ENCODE measurements at regions not wholly inside any gene's neighbourhood (a gene's known extent, or its start where the extent isn't known, plus 50 kb on each side); places are given as distances from the start of the nearest gene placed in this dataset.
A peak's percentile ranks its signal among the peaks of the same experiment; 100 is the strongest.
"Not testable (repeated sequence)": the region's sequence is repeated elsewhere in the genome, so short reads cannot be mapped to it uniquely, and the experiment has no call there.

DNA sequence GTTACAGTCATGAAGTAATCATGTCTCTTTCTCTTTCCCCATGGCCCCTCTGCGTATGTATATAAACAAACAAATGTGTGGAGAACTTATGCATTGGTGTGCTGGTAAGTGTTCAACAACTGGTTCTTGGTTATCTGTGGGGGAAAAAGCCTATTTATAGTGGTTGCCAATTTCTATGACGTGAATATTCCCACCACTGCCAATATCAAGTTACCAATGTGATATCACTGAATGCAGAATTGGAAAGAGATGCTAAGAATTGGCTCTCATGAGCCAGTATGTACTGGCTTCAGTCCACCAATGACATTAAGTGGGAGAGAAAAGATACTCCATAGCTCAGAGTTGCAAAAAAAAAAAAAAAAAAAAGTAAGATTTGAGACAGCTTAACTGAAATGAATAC is 399.7 kb downstream of the REEP3 start:
- no peak for DNase-seq (ENCODE audit: low read depth)

DNA sequence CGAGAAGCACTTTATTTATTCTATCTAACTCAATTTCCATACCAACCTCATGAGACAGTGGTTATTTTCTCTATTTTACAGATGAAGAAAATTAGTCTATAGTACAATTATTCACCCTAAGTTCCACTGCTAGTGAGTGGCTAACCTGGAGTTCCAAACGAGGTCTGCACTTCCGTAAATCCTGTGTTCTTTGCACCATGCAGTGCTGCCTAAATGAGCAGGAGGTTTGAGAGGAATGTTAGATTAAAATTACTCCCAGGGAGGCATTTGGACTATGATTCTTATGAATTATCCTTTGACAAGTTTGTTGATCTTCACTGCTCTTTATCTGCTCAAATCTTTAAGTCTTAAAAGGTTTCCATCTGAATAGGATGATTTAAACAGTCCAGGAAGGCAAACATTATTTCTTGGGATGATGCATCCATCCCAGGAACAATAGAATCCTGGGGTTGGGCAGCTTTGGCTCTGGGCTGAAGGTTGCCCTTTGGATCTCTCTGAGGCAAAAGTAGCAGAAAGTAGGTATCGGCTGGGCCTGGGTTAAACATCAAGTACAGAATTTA is 400.8 kb downstream of the REEP3 start:
- no peak for DNase-seq (ENCODE audit: low read depth)

DNA sequence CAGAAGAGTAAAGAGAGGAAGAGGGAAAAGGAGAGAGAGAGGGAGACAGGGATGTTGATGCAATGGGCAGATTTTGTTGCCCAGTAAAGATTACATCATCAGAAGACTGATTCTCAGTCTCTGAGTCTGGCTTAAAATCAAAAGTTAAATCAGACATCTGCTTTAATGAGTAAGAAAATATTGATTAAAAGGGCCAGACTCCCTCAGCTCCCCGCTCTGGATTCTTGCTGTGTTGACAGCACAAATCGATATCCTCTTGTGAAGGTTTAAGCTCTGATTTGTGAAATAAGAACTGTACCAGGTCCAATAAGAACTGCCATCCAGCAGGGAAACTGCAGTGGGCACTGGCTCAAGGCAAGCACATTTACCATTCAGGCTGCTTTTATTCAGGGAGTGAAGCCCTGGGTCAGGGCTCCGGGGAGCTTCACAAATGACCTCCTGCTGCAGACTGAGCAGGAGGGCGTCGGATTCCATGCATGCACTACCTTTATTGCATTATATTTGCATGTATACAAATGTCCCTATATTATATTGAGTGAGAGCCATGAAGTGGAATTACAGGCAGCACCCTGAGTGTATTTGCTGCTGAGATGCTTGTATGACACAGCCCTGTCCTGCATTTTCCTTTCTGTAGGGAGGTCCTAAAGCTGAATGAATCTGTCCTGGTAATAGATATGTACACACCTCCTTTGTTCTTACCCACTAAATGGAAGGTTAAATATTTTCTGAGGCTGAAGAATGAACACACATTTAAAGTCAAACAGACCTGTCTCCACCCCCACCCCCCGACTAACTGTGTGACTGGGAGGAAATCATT is 401.5 kb downstream of the REEP3 start:
- no peak for DNase-seq (ENCODE audit: low read depth)

DNA sequence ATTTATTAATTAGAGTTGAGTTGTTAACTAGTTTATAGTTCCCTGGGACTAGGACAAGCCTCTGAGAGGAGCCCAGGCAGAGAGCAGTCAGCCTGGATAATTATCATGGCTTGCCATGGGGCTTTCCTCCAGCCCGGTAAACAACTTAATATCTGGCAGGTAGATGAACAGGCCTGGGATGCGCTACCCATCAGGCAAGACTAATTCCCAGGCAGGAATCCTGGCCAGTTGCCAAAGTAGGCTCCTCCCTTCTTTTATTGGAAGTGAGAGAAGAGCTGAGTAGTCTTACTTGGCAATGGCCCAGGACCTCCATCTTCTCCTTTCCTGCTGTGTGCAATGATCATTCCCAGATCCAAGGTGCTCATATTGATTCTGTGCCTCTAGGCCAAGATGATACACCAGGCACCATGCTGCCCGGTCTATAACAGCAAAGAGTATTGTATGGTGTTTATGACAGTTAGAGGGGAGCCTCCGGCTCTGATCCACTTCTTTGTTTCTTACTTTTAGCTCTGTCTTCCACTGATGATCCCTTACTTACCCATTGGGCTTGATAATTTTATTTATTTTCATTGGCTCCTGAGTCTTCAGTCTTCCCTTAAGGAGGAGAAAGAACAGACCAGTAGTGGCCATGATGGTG is 408.7 kb downstream of the REEP3 start:
- DNase-seq (ENCODE audit: low read depth): no peak

DNA sequence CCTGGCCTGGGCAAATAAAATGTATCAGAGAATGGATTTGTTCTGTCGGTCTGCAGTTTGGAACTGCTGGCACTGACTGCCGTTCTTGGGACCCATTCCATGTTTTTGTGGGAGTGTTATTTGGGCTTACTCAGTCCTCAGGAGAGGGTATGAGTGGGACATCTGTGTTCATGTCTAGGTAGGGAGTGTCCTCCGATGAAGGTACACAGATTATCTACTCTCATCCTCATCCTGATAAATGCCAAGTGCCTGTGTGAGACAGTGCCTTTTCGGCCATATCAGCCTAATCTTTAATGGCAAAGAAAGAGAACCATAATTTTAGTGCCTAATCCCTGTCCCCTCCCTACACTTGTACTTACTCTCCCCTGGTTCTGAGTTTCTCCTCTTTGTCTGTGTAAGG is 409.4 kb downstream of the REEP3 start:
- DNase-seq (ENCODE audit: low read depth): no peak

DNA sequence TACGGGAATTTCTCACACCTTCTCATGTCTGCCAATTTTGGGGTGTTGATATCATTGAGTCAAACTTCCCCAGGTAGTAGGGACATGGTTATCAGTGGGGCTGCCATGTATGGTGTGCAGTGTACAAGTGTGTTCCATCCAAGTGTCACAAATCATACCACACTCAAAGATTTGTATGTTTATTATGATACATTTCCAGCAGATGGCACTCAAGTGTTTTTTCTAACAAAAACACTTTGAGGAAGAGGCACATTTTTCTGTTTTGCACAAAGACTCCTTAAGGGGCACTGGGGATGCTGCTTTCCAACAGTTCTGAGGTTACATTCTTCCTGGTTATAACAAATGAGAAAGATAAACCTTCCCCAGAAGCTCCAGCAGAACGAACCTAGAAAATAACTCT is 414.5 kb downstream of the REEP3 start:
- no peak for DNase-seq (ENCODE audit: low read depth)

DNA sequence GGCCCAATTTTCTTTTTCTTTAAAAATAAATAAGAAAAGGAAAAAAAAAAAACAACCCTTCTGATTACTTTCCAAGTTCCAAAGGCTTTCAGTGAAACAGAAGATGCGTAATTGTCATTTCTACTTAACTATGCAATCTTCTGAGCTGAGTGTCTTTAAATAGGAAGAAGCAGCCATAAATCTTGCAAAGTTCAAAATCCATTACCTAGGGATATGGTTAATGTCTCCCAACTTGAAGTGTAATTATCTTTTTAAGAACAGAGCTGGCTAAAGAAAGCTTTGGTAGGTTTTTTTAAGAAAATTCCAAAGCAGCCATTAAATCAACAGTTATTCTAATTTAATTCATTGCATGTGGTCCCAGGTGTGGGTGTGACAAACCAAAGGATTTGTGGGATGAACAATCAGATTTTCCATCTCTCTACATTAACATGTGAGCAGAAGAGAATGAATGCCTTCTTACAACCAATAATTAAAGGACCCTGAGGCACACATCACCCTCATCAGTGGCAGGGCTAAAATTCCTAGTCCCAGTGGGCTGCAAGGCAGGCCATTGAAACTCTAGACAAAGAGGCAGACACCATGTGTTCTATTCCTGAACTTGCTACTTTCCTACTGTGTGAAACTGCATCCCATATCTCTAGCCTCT is 419.2 kb downstream of the REEP3 start:
- no peak for DNase-seq (ENCODE audit: low read depth)

DNA sequence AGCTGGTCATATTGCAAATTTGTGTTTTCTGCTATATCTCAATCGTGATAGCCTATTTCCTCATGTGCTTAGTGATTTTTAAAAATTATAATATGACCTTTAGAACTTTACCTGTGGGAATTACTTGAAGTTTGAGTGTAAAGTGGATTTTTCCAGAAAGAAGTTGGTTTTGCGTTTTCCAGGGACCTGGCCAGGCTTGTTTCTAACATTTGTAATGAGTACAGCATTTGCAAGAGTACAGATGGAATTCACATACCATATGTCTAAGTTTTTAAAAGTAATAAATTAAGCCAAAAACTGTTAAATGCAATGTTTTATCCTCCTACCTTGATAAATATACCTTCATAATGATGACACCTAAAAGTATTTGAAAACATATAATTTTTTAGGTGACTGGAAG is 443.2 kb downstream of the REEP3 start:
- no peak for DNase-seq (ENCODE audit: low read depth)

DNA sequence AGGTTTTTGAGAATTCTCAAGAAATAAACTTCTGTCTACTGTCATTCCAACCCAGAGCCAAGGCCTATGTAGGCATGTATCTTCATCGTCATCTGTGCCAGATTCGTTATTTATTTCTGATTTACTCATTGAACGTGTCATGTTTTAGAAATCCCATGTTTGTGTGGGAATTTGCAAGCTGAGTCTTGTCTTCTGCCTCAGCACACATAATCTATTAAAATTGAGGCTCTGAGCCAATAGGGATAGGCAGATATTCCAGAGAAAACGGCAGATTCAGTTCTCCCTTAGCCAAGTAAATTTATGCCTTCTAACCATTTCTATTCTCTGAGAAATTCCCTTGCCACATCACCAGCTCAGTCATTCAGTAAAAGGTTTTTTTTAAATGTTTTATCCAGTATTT is 444.6 kb downstream of the REEP3 start:
- DNase-seq (ENCODE audit: low read depth): no peak

DNA sequence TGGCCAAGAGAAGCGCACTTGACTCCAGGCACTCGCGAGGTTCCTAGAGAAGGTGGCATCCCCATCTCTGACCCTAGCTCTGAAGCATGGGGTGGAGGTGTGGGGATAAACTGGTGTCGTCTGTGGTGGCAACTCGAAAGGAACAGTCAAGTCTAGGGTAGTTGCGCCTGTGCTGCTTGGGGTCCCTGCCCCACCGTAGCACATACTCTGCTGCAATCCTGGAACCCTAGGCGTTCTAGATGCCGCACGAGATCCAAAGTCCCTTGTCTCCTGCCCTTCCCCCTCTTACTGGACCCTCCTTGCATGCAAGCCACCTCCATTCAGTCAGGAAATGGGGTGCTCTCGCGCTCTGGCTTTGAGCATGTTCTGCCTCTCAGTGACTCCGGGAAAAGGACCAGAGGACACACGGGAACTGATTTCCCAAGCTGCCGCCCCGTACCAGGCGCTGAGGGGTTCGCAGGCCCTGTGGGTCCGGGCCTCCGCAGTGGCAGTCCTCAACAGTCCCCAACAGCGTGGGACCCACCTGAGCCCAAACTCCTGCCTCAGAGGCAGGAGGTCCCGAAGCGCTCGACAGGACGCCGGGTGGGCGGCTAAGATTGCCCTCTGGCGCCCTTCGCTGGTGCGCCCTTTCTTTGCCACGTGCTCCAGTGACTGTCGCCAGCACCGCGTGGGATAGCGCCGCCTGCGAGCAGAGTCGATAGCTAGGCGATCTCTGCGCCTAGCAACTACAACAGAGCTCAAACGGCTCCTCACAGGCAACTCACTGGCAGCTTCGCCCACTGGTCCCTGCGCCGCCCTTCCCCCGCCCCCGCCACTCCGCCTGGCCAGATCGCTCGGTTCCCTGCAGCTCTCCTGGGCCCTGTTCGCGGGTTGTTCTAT is 452.0 kb downstream of the REEP3 start:
- DNase-seq (ENCODE audit: low read depth): no peak

DNA sequence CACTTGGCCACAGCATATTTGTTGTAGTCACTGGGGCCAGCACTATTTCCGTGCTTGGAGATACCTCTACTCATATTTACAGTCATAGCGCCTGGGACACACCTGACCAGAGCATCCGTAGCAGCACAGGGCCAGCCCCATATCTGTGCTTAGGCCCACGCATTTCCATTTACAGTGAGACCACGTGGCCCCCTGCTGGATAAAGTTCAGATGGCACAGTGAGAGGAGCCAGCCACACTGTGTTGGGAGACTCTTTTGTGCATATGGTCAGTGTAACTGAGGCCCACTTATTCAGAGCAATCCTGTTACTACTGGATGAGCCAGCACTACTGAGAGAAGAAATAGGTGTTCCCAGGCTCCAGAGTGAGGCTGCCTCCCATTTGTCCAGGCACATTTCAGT is 455.3 kb downstream of the REEP3 start:
- peak; percentile 4 for DNase-seq (ENCODE audit: low read depth)

DNA sequence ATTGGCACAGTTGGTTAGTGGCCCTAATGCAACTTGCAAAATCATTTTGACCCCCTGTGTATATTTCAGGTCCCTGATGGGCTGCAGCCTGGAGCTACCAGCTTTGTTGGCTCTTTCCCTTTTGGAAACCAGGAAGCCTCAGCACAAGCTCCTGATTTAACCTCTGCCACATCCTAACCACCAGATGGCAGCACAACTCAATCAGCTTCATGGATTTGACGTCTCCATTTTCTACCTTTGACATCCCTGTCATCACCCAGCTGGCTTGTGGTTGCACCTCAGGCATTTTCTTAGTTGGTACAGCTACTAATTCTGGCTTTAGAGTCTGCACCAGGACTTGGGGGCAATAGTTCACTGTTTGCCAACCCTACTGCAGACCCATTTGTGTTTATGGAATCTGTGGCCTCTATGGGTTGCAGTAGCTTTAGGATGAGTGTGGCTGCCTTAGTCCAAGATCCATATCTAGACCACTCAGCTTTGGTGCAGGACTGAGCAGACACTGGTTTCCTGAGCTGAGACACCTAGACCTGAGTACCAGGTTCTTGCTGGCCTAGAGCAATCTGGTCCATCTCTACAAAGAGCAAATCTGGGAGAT is 456.2 kb downstream of the REEP3 start:
- no peak for DNase-seq (ENCODE audit: low read depth)

DNA sequence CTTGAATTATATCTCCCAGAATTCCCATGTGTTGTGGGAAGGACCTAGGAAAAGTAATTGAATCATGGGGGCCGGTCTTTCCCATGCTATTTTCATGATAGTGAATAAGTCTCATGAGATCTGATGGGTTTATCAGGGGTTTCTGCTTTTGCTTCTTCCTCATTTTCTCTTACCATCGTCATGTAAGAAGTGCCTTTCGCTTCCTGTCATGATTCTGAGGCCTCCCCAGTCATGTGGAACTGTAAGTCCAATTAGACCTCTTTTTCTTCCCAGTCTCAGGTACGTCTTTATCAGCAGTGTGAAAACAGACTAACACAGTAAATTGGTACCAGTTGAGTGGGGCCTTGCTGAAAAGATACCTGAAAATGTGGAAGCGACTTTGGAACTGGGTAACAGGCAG is 459.7 kb downstream of the REEP3 start:
- DNase-seq (ENCODE audit: low read depth): not testable (repeated sequence)

DNA sequence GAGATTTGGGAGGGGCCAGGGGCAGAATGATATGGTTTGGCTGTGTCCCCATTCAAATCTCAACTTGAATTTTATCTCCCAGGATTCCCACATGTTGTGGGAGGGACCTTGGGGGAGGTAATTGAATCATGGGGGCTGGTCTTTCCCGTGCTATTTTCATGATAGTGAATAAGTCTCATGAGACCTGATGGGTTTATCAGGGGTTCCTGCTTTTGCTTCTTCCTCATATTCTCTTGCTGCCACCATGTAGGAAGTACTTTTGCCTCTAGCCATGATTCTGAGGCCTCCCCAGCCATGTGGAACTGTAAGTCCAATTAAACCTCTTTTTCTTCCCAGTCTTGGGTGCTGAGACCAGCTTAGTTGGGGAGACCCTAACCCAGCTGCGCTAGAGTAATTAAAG is 462.9 kb downstream of the REEP3 start:
- not testable (repeated sequence) for DNase-seq (ENCODE audit: low read depth)

DNA sequence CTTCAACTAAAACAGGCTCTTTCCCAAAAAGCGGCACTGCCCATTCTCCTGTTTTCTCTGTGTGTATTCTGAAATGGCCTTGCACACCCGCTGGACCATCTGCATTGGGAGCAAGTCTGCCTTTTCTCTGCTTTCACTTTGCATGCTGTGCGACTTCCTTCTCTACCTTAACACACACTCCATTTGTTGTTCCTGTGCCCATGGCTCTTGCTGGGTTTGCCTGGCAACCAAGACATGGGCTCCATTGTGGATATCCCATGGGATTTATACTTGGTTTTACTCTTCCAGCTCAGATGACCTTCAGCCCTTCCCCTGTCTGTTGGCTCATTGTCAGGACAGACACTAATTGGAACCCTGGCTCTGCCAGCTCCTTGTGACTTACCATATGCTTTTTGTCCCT is 465.3 kb downstream of the REEP3 start:
- no peak for DNase-seq (ENCODE audit: low read depth)

DNA sequence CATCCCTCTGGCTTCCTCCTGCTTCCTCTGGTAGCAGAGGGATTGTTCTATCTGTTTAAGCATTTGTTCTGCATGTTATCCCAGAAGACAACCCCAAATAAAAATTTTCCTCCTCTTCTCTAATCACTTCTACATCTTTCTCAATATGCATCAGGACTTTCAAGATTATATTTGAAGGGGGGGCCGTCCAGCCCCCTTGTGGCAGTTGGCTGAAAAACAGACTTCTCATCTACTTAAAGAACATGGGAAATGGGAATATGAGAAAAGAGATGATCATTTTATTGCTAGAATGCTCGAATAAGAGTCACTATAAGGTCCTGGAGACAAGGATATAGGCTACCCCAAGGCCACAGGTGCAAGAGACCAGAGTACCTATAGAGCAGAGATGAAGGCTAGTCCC is 466.0 kb downstream of the REEP3 start:
- DNase-seq (ENCODE audit: low read depth): no peak

DNA sequence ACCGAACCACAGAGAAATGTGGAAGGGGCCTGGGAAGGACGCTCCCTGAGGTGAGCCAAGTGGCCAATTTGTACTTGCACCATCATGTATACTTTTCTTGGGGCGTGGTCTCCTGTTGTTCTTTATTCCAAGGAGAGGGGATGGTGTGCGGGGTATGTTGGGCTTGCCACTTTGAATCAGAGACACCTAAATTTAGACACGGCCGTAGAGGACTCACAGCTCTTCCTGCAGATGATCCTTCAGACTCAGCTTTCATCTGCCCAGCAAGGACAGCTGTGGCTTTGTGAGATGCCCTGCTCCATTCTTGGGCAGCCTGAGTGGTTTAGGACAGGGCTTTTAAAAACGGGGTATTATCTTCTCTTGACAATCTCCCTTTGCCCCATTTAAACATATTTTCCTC is 473.2 kb downstream of the REEP3 start:
- no peak for DNase-seq (ENCODE audit: low read depth)

DNA sequence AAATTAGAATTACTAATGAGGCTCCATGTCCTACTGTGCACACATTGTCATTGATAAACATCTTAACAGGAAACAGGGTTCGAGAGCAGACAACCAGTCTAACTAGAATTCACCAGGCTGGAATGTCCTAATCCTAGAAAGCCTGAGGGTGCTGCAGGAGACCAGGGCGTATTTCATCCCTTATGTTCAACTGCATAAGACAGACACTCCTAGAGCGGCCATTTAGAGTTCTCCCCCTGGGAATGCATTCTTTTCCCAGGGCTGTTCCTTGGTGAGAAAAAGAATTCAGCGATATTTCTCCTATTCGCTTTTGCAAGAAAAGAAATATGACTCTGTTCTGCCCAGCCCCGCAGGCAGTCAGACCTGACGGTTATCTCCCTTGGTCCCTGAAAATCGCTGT is 486.0 kb downstream of the REEP3 start:
- no peak for DNase-seq (ENCODE audit: low read depth)

DNA sequence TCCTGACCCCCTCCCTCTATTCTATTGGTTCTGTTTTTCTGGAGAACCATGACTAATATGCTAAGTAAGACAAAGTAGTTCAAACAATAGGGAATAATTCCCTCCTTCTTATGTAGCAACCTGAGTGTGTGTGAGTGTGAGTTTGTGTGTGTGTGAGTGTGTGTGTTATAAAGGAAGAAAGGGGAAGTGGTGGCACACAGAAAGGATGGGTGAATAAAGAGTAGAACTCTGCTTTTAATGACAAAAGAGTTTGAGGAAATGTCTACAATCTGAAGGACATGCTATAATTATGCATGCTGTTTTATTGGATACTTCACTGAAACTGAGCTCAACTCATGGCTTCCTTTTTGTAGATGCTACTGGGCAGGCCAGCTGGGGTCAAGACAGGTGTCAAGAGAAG is 489.5 kb downstream of the REEP3 start:
- DNase-seq (ENCODE audit: low read depth): no peak

DNA sequence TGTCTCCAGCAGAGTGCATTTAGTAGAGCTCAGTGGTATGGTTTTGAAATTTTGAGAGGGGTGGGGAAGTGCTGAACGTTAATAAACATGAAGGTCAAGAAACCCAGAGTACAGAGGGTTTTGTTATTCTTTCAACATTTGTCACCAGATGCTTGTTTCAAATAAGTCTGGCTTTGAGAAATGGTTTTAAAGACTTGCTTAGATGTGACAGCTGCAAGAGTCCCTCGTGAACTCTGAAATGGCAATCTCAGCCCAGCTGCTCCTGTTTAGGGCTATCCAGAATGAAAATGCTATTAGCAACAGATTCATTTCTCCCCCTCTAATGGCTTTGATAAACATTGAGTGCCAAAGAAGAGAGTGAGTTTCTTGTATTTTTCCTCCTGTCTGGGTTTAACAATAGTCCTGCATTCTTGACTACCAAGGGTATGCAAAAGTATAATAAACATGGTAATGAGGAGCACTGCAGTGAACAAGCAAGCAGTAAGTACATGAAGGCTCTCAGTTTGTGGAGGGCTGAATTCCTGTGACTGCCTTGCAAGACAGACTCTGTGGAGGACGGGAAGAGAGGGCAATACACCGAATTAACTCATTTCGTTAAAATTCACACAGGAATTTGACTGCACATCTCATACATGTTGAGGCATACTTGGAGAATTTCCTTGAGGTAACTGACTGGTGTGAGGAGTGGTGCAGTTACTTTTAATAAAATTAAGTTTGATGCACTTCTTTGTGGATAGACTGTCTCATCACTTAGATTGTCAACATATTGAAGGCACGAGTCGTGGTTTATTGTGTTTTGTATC is 490.9 kb downstream of the REEP3 start:
- DNase-seq (ENCODE audit: low read depth): no peak

DNA sequence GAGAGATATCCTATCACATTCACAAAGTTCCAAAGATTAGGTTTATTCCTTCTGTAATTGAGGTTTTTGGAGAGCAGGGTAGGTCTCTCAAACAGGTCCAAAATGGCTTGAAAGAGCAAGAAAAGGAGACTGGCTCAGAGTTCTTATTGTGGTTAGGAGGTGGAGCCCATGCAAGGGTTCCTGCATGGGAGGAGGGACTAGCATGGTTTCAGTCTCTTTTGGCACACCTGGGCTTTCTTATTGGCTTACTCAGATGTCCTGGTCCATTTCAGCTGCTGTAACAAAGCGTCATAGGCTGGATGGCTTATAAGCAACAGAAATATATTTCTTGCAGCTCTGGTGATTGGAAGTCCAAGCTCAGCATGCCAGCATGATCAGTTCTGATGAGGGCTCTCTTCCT is 493.1 kb downstream of the REEP3 start:
- no peak for DNase-seq (ENCODE audit: low read depth)

All from stimulated activated CD8-positive, alpha-beta memory T cell treated with anti-CD3 and anti-CD28 coated beads, Interleukin-7, amount 100 ng/mL, for 24 hours (primary cell).